H9 (cell line): ENCODE measurements at regions not wholly inside any gene's neighbourhood (a gene's known extent, or its start where the extent isn't known, plus 50 kb on each side); places are given as distances from the start of the nearest gene placed in this dataset.
"Not testable (repeated sequence)": the region's sequence is repeated elsewhere in the genome, so short reads cannot be mapped to it uniquely, and the experiment has no call there.

Experiments used
- DNase-seq: peaks from one replicate; pipeline ENCODE4 v3.0.0-alpha.2; 2017
- H2AFZ ChIP-seq: one replicate; pipeline ENCODE4 v1.6.1; 2013; ENCODE audit warnings: mild to moderate bottlenecking, low read length, control low read depth, moderate library complexity
- H2AK5ac ChIP-seq: 2 replicates; pipeline ENCODE4 v1.6.1; 2013; ENCODE audit warnings: low read length, control low read depth, mixed read lengths; ENCODE audit not compliant: insufficient read length
- H2BK120ac ChIP-seq: one replicate; pipeline ENCODE4 v1.6.1; 2013; ENCODE audit warnings: low read depth, mild to moderate bottlenecking, low read length, control low read depth, inconsistent platforms; ENCODE audit not compliant: poor library complexity, severe bottlenecking
- H2BK12ac ChIP-seq: 2 replicates; pipeline ENCODE4 v1.6.1; 2013; ENCODE audit warnings: low read length, control low read depth, mixed read lengths, low read depth; ENCODE audit not compliant: insufficient read length
- H2BK15ac ChIP-seq: 2 replicates; pipeline ENCODE4 v1.6.1; 2013; ENCODE audit warnings: low read depth, low read length, control low read depth
- H2BK20ac ChIP-seq: one replicate; pipeline ENCODE4 v1.6.1; 2013; ENCODE audit warnings: low read depth, mild to moderate bottlenecking, low read length, control low read depth, inconsistent platforms; ENCODE audit not compliant: poor library complexity, severe bottlenecking
- H2BK5ac ChIP-seq: 2 replicates; pipeline ENCODE4 v1.6.1; 2013; ENCODE audit warnings: low read length, control low read depth, mixed read lengths; ENCODE audit not compliant: insufficient read length
- H3K14ac ChIP-seq: 2 replicates; pipeline ENCODE4 v1.6.1; 2013; ENCODE audit warnings: low read length, control low read depth; ENCODE audit not compliant: insufficient read depth
- H3K18ac ChIP-seq: 2 replicates; pipeline ENCODE4 v1.6.1; 2013; ENCODE audit warnings: low read depth, mild to moderate bottlenecking, mixed read lengths, low read length, control low read depth; ENCODE audit not compliant: insufficient read length
- H3K23ac ChIP-seq: 2 replicates; pipeline ENCODE4 v1.6.1; 2013; ENCODE audit warnings: low read length, control low read depth, mixed read lengths, low read depth; ENCODE audit not compliant: insufficient read length
- H3K23me2 ChIP-seq: 2 replicates; pipeline ENCODE4 v1.6.1; 2013; ENCODE audit warnings: low read depth, mild to moderate bottlenecking, mixed read lengths, low read length, control low read depth; ENCODE audit not compliant: insufficient read length, poor library complexity, severe bottlenecking
- H3K27ac ChIP-seq: 2 replicates; pipeline ENCODE4 v1.5.1; 2013; ENCODE audit warnings: low read length, control low read depth, mixed read lengths, low read depth; ENCODE audit not compliant: insufficient read length
- H3K27me3 ChIP-seq: 2 replicates; pipeline ENCODE4 v1.6.1; 2013; ENCODE audit warnings: low read length, control low read depth, inconsistent platforms; ENCODE audit not compliant: insufficient read depth
- H3K4ac ChIP-seq: 2 replicates; pipeline ENCODE4 v1.6.1; 2013; ENCODE audit warnings: low read depth, mild to moderate bottlenecking, control low read depth, inconsistent platforms, low read length, moderate library complexity
- H3K4me1 ChIP-seq: 2 replicates; pipeline ENCODE4 v1.6.1; 2013; ENCODE audit warnings: low read length, control low read depth, inconsistent platforms; ENCODE audit not compliant: insufficient read depth
- H3K4me2 ChIP-seq: 2 replicates; pipeline ENCODE4 v1.6.1; 2013; ENCODE audit warnings: low read length, control low read depth, mixed read lengths; ENCODE audit not compliant: insufficient read length, insufficient read depth
- H3K56ac ChIP-seq: 2 replicates; pipeline ENCODE4 v1.6.1; 2013; ENCODE audit warnings: low read depth, mild to moderate bottlenecking, mixed read lengths, low read length, control low read depth; ENCODE audit not compliant: insufficient read length
- H3K79me1 ChIP-seq: 2 replicates; pipeline ENCODE4 v1.6.1; 2013; ENCODE audit warnings: low read depth, mild to moderate bottlenecking, moderate library complexity, low read length, control low read depth, inconsistent platforms; ENCODE audit not compliant: insufficient read depth, poor library complexity, severe bottlenecking
- H3K79me2 ChIP-seq: 2 replicates; pipeline ENCODE4 v1.6.1; 2013; ENCODE audit warnings: low read length, control low read depth, inconsistent platforms; ENCODE audit not compliant: insufficient read depth
- H3K9ac ChIP-seq: 2 replicates; pipeline ENCODE4 v1.6.1; 2013; ENCODE audit warnings: low read length, control low read depth, mixed read lengths; ENCODE audit not compliant: insufficient read length; ENCODE audit errors: extremely low read depth
- H3K9me3 ChIP-seq: one replicate; pipeline ENCODE4 v1.6.1; 2013; ENCODE audit warnings: low read depth, low read length, inconsistent platforms; ENCODE audit not compliant: control insufficient read depth
- H3T11ph ChIP-seq: one replicate; pipeline ENCODE4 v1.6.1; 2013; ENCODE audit warnings: mild to moderate bottlenecking, low read length, control low read depth, inconsistent platforms
- H4K20me1 ChIP-seq: one replicate; pipeline ENCODE4 v1.6.1; 2013; ENCODE audit not compliant: control insufficient read depth, insufficient read length, insufficient read depth
- H4K5ac ChIP-seq: 2 replicates; pipeline ENCODE4 v1.6.1; 2013; ENCODE audit warnings: low read depth, mild to moderate bottlenecking, mixed read lengths, low read length, control low read depth; ENCODE audit not compliant: insufficient read length
- H4K8ac ChIP-seq: replicated peaks from 2 replicates; pipeline ENCODE4 v1.6.1; 2013; ENCODE audit warnings: low read length, control low read depth, mixed read lengths, low read depth; ENCODE audit not compliant: insufficient read length
- H4K91ac ChIP-seq: 2 replicates; pipeline ENCODE4 v1.6.1; 2013; ENCODE audit warnings: low read depth, mild to moderate bottlenecking, moderate library complexity, mixed read lengths, low read length, control low read depth; ENCODE audit not compliant: insufficient read length
- H3K27ac Mint-ChIP-seq, 3 experiments: 2 replicates in 2 of 3; 3 replicates in 1 of 3; pipeline ENCODE4 v1.8.0; 2020 to 2021; ENCODE audit warnings: mixed read lengths in 3 of 3, mild to moderate bottlenecking in 1 of 3, moderate library complexity in 1 of 3
- H3K27me3 Mint-ChIP-seq: 2 replicates; pipeline ENCODE4 v1.8.0; 2021; ENCODE audit warnings: low read depth, mild to moderate bottlenecking, moderate library complexity, mixed read lengths
- H3K36me3 Mint-ChIP-seq, 3 experiments: 2 replicates in 2 of 3; 3 replicates in 1 of 3; pipeline ENCODE4 v1.8.0; 2020 to 2021; ENCODE audit warnings: low read depth in 3 of 3, mixed read lengths in 3 of 3; ENCODE audit not compliant: insufficient read depth in 1 of 3
- H3K4me1 Mint-ChIP-seq, 2 experiments: 2 replicates each; pipeline ENCODE4 v1.8.0; 2020; ENCODE audit warnings: mixed read lengths in 2 of 2
- H3K4me3 Mint-ChIP-seq, 2 experiments: 2 replicates in 1 of 2; 3 replicates in 1 of 2; pipeline ENCODE4 v1.8.0; 2020 to 2021; ENCODE audit warnings: mild to moderate bottlenecking in 2 of 2, mixed read lengths in 2 of 2, moderate library complexity in 1 of 2
- H3K9me3 Mint-ChIP-seq, 2 experiments: 2 replicates in 1 of 2; 3 replicates in 1 of 2; pipeline ENCODE4 v1.8.0; 2020; ENCODE audit warnings: mild to moderate bottlenecking in 2 of 2, mixed read lengths in 2 of 2, moderate library complexity in 1 of 2
- WGBS: extraction: QIAGEN DNeasy Blood & Tissue Kit; methylation state at CpG from one replicate; pipeline ENCODE4 v1.1.7; 2013; ENCODE audit warnings: missing lambda C conversion rate, low lambda C conversion rate, mixed read lengths; ENCODE audit not compliant: insufficient read length; ENCODE audit errors: extremely low coverage; 5-methylcytosine and 5-hydroxymethylcytosine counted together

GRCh38 chr15:20228791-20229190 is 312.8 kb downstream of the GOLGA6L6 start:
- not testable (repeated sequence) for H3K27me3 ChIP-seq, H3K79me1 ChIP-seq, H3K27ac Mint-ChIP-seq, H3K4me1 ChIP-seq, H3K14ac ChIP-seq, H2BK20ac ChIP-seq, H4K5ac ChIP-seq, H3K18ac ChIP-seq, H2BK15ac ChIP-seq, H3K4ac ChIP-seq, H3K23ac ChIP-seq, DNase-seq, H4K8ac ChIP-seq, H2BK12ac ChIP-seq, H3K27ac ChIP-seq, H2BK120ac ChIP-seq, H3K27me3 Mint-ChIP-seq, H2BK5ac ChIP-seq, H2AK5ac ChIP-seq, H3K4me3 Mint-ChIP-seq, H3K9ac ChIP-seq, H3K4me2 ChIP-seq, H3K79me2 ChIP-seq, H4K20me1 ChIP-seq, H3T11ph ChIP-seq, H3K56ac ChIP-seq, H4K91ac ChIP-seq, H3K4me1 Mint-ChIP-seq, H3K23me2 ChIP-seq, H2AFZ ChIP-seq
- Mint-ChIP-seq H3K9me3 (peaks cover 0 to 25% of the 10 kb centered on the region in 2 experiments), H3K36me3 (peaks cover 9 to 19% (median 10%) of the 10 kb centered on the region in 3 experiments; a peak in 6 of 7 replicates)
- H3K9me3 ChIP-seq, result peaks cover 89% of the 10 kb centered on the region
- no CpG with 5 or more reads among the region's 8 CpGs for WGBS

DNA sequence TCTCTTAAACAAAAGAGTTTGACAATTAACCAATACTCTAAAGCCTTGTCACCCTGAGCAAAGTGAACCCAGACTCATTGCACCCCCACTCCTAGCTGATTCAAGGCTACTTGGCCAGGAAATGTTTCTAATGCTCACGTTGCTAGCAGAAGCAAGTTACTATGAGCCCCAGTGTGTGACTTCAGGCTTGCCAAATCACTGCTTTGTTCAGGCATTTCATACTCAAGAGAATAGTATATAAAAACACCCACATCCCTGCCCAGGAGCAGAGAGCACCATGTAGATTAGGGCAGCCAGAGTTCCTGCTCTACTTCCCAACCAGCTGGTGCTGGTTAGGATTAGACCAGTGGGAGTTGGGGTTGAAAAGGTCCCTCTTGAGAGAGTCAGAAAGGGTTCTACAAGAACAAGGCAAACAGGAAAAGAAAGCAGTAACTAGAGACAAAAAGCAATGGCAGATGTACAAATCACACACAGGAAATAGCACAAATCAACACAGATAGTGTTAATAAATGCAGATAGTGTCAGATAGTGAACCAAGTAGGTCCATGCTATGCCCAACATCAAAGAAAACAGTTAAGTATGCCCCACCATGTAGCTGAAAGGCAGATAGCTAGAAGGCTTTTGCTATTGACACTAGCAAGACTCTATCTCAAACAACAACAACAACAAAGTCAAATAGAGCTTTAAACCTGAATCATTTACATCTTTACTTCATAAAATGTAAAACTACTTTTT is 314.3 kb downstream of the GOLGA6L6 start:
- H3K4me1 ChIP-seq, H2BK5ac ChIP-seq, H3K4me1 Mint-ChIP-seq, H3K4ac ChIP-seq, H3K14ac ChIP-seq, H3T11ph ChIP-seq, H2BK20ac ChIP-seq, H3K9ac ChIP-seq, H3K4me2 ChIP-seq, H2BK120ac ChIP-seq, H3K79me1 ChIP-seq, H3K79me2 ChIP-seq, H3K18ac ChIP-seq, H4K20me1 ChIP-seq, H3K23me2 ChIP-seq, H3K23ac ChIP-seq, H3K27me3 Mint-ChIP-seq, H3K27ac ChIP-seq, H2AFZ ChIP-seq, H2BK12ac ChIP-seq, H4K8ac ChIP-seq, H3K56ac ChIP-seq, H4K91ac ChIP-seq, H4K5ac ChIP-seq, H3K4me3 Mint-ChIP-seq, H2BK15ac ChIP-seq, H2AK5ac ChIP-seq, DNase-seq, H3K27me3 ChIP-seq, H3K27ac Mint-ChIP-seq: not testable (repeated sequence)
- Mint-ChIP-seq H3K9me3 (peaks cover 0 to 31% of the 10 kb centered on the region in 2 experiments), H3K36me3 (peaks cover 7 to 20% (median 9%) of the 10 kb centered on the region in 3 experiments; a peak in 6 of 7 replicates)
- WGBS, result no CpG with 5 or more reads among the region's 1 CpG
- H3K9me3 ChIP-seq, result peaks cover 88% of the 10 kb centered on the region
